Hepatocyte (in vitro differentiated cells): ENCODE measurements at regions not wholly inside any gene's neighbourhood (a gene's known extent, or its start where the extent isn't known, plus 50 kb on each side); places are given as distances from the start of the nearest gene placed in this dataset.
A peak's percentile ranks its signal among the peaks of the same experiment; 100 is the strongest.

Experiments
- DNase-seq: peaks from one replicate; pipeline ENCODE4 v3.0.0-alpha.2; 2016; ENCODE audit warnings: low spot score
- H2AFZ ChIP-seq: fragments of 200-600 bp; sonication (generic); 2 replicates; pipeline ENCODE4 v1.6.0; 2016; ENCODE audit warnings: antibody characterized with exemption, mild to moderate bottlenecking
- H3K27ac ChIP-seq: fragments of 200-600 bp; sonication (generic); 2 replicates; pipeline ENCODE4 v1.5.1; 2016; ENCODE audit warnings: mild to moderate bottlenecking
- H3K27me3 ChIP-seq: fragments of 200-600 bp; sonication (generic); 2 replicates; pipeline ENCODE4 v1.6.1; 2016
- H3K36me3 ChIP-seq: fragments of 200-600 bp; sonication (generic); replicated peaks from 2 replicates; pipeline ENCODE4 v1.5.1; 2016; ENCODE audit warnings: low read depth; ENCODE audit not compliant: insufficient read depth
- H3K4me1 ChIP-seq: fragments of 200-600 bp; sonication (generic); 2 replicates; pipeline ENCODE4 v1.5.1; 2016; ENCODE audit warnings: mild to moderate bottlenecking, moderate library complexity; ENCODE audit not compliant: insufficient read depth
- H3K4me2 ChIP-seq: fragments of 200-600 bp; sonication (generic); 2 replicates; pipeline ENCODE4 v1.6.0; 2016
- H3K4me3 ChIP-seq: fragments of 200-600 bp; sonication (generic); 2 replicates; pipeline ENCODE4 v1.5.1; 2016; ENCODE audit warnings: mild to moderate bottlenecking
- H3K79me2 ChIP-seq: fragments of 200-600 bp; sonication (generic); 2 replicates; pipeline ENCODE4 v1.6.0; 2017; ENCODE audit warnings: mild to moderate bottlenecking
- H3K9me2 ChIP-seq: fragments of 200-600 bp; sonication (generic); replicated peaks from 2 replicates; pipeline ENCODE4 v1.6.0; 2017; ENCODE audit warnings: mild to moderate bottlenecking; ENCODE audit not compliant: insufficient read depth
- H3K9me3 ChIP-seq: fragments of 200-600 bp; sonication (generic); 2 replicates; pipeline ENCODE4 v1.5.1; 2016; ENCODE audit warnings: low read depth, mild to moderate bottlenecking
- H4K20me1 ChIP-seq: fragments of 200-600 bp; sonication (generic); 2 replicates; pipeline ENCODE4 v1.6.0; 2016; ENCODE audit warnings: mild to moderate bottlenecking; ENCODE audit not compliant: insufficient read depth, poor library complexity, severe bottlenecking
- CTCF ChIP-seq: fragments of 200-600 bp; sonication (generic); IDR thresholded peaks from 2 replicates; pipeline ENCODE4 v1.5.1; 2016; ENCODE audit warnings: antibody characterized with exemption, mild to moderate bottlenecking; ENCODE audit not compliant: poor library complexity
- EZH2 ChIP-seq: fragments of 200-600 bp; sonication (generic); IDR thresholded peaks from 2 replicates; pipeline ENCODE4 v1.6.1; 2016; ENCODE audit warnings: antibody characterized with exemption, mild to moderate bottlenecking, borderline replicate concordance
- EZH2phosphoT487 ChIP-seq: fragments of 200-600 bp; sonication (generic); IDR thresholded peaks from one replicate; pipeline ENCODE4 v1.6.1; 2018; ENCODE audit warnings: antibody characterized with exemption, mild to moderate bottlenecking, low read depth, moderate library complexity; ENCODE audit not compliant: unreplicated experiment, severe bottlenecking
- WGBS: methylation state at CpG from one replicate; pipeline ENCODE4 v1.1.6; 2016; ENCODE audit warnings: low lambda C conversion rate; ENCODE audit errors: missing lambda C conversion rate; 5-methylcytosine and 5-hydroxymethylcytosine counted together

GRCh38 chr5:62133426-62133825 lies 172.6 kb upstream of the KIF2A start:
- Histone ChIP-seq H3K9me2 (no peaks in the 10 kb centered on the region), H3K27ac (no peak overlapping the region), H3K27me3 (peaks cover 9% of the 10 kb centered on the region), H3K4me3 (no peak overlapping the region), H3K36me3 (no peaks in the 10 kb centered on the region), H3K79me2 (no peaks in the 10 kb centered on the region), H3K9me3 (no peaks in the 10 kb centered on the region), H2AFZ (no peak overlapping the region), H3K4me1 (no peaks in the 10 kb centered on the region), H3K4me2 (no peak overlapping the region), H4K20me1 (no peaks in the 10 kb centered on the region)
- DNase-seq = no peak
- TF ChIP-seq EZH2 (no peak), CTCF (no peak), EZH2phosphoT487 (no peak)
- WGBS = 86% methylated on average over 1 of the region's 1 CpG

- Histone ChIP-seq H2AFZ (no peak overlapping the region), H3K4me2 (no peak overlapping the region), H3K4me3 (no peak overlapping the region), H3K79me2 (no peaks in the 10 kb centered on the region), H3K36me3 (no peaks in the 10 kb centered on the region), H3K4me1 (no peaks in the 10 kb centered on the region), H3K27ac (no peak overlapping the region), H3K9me3 (no peaks in the 10 kb centered on the region), H4K20me1 (no peaks in the 10 kb centered on the region), H3K9me2 (no peaks in the 10 kb centered on the region), H3K27me3 (peaks cover 12% of the 10 kb centered on the region)
- TF ChIP-seq CTCF (no peak), EZH2 (no peak), EZH2phosphoT487 (no peak)
- 85% methylated on average over 3 of the region's 3 CpGs for WGBS
- DNase-seq = peak; percentile 8
Observed at GRCh38 chr5:62134811-62135210, 171.2 kb upstream of the KIF2A start.

- H3K9me2 ChIP-seq = no peaks in the 10 kb centered on the region
- H3K27me3 ChIP-seq = peaks cover 12% of the 10 kb centered on the region
- TF ChIP-seq CTCF = no peak
- TF ChIP-seq EZH2phosphoT487 = no peak
- TF ChIP-seq EZH2 = no peak
- H4K20me1 ChIP-seq = no peaks in the 10 kb centered on the region
- no peak overlapping the region for H3K4me3 ChIP-seq
- H3K4me1 ChIP-seq = no peaks in the 10 kb centered on the region
- 90% methylated on average over 2 of the region's 2 CpGs for WGBS
- no peak overlapping the region for H3K4me2 ChIP-seq
- H2AFZ ChIP-seq = no peak overlapping the region
- H3K36me3 ChIP-seq = no peaks in the 10 kb centered on the region
- H3K27ac ChIP-seq = no peak overlapping the region
- no peaks in the 10 kb centered on the region for H3K79me2 ChIP-seq
- H3K9me3 ChIP-seq = no peaks in the 10 kb centered on the region
- DNase-seq = no peak
Observed at GRCh38 chr5:62137628-62138027, 168.4 kb upstream of the KIF2A start.

GRCh38 chr5:62138607-62139006 lies 167.4 kb upstream of the KIF2A start:
- no peaks in the 10 kb centered on the region for H3K79me2 ChIP-seq
- WGBS = 42% methylated on average over 7 of the region's 7 CpGs
- H3K9me3 ChIP-seq = no peaks in the 10 kb centered on the region
- no peaks in the 10 kb centered on the region for H4K20me1 ChIP-seq
- no peaks in the 10 kb centered on the region for H3K4me1 ChIP-seq
- no peaks in the 10 kb centered on the region for H3K9me2 ChIP-seq
- DNase-seq = no peak
- no peak overlapping the region for H3K27ac ChIP-seq
- TF ChIP-seq EZH2phosphoT487 (no peak), EZH2 (no peak), CTCF (no peak)
- H3K27me3 ChIP-seq = peaks cover 12% of the 10 kb centered on the region
- H3K4me3 ChIP-seq = no peak overlapping the region
- H3K4me2 ChIP-seq = no peak overlapping the region
- no peaks in the 10 kb centered on the region for H3K36me3 ChIP-seq
- no peak overlapping the region for H2AFZ ChIP-seq
